ENCODE measurements at regions not wholly inside any gene's neighbourhood (a gene's known extent, or its start where the extent isn't known, plus 50 kb on each side); places are given as distances from the start of the nearest gene placed in this dataset.
"Not testable (repeated sequence)": the region's sequence is repeated elsewhere in the genome, so short reads cannot be mapped to it uniquely, and the experiment has no call there.

- H3K4me3 Mint-ChIP-seq: no peak overlapping the region
- H3K9me3 Mint-ChIP-seq: peaks cover 17% of the 10 kb centered on the region
- no peaks in the 10 kb centered on the region for H3K27me3 Mint-ChIP-seq (ENCODE audit: low read depth)
Measured at GRCh38 chr13:93038187-93038586, 188.4 kb upstream of the GPC6 start.

DNA sequence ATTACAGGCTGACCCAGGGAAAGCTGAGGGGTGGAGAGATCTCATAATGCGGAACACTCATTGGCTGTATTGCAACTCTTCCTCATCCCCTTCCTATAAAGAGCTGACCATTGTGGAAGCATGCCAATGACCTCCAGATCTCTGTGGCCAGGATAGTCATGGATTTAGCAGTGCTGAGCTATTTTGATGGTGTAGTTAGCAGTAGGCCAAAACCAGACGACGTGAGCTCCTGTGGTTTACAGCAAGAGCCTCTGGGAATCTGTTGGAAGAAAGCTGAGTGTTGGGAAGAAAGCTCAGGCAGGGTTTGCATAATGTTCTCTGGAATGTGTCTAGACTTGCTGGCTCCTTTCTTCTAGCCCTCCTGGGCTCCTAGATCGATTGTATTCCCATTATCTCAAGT lies 187.5 kb upstream of the GPC6 start:
- DNase-seq (ENCODE audit: low spot score in 2 of 2, unreplicated experiment in 2 of 2): no peak
- TF ChIP-seq, protein P1, sequence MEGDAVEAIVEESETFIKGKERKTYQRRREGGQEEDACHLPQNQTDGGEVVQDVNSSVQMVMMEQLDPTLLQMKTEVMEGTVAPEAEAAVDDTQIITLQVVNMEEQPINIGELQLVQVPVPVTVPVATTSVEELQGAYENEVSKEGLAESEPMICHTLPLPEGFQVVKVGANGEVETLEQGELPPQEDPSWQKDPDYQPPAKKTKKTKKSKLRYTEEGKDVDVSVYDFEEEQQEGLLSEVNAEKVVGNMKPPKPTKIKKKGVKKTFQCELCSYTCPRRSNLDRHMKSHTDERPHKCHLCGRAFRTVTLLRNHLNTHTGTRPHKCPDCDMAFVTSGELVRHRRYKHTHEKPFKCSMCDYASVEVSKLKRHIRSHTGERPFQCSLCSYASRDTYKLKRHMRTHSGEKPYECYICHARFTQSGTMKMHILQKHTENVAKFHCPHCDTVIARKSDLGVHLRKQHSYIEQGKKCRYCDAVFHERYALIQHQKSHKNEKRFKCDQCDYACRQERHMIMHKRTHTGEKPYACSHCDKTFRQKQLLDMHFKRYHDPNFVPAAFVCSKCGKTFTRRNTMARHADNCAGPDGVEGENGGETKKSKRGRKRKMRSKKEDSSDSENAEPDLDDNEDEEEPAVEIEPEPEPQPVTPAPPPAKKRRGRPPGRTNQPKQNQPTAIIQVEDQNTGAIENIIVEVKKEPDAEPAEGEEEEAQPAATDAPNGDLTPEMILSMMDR (IDR thresholded peaks at IDR 0.05; ENCODE audit: unreplicated experiment): no peak
- Mint-ChIP-seq H3K4me1 (no peaks in the 10 kb centered on the region), H3K36me3 (no peaks in the 10 kb centered on the region), H3K27ac (no peak overlapping the region), H3K9me3 (peaks cover 23% of the 10 kb centered on the region), H3K4me3 (no peak overlapping the region), H3K27me3 (ENCODE audit: low read depth) (no peaks in the 10 kb centered on the region)

More at GRCh38 chr13:93038187-93038586, 188.4 kb upstream of the GPC6 start:
- Mint-ChIP-seq H3K36me3 (no peaks in the 10 kb centered on the region), H3K4me1 (no peaks in the 10 kb centered on the region), H3K27ac (no peak overlapping the region)
- DNase-seq (ENCODE audit: low spot score in 2 of 2, unreplicated experiment in 2 of 2): no peak
- TF ChIP-seq, protein P1 (IDR thresholded peaks at IDR 0.05; ENCODE audit: unreplicated experiment): no peak

- not testable (repeated sequence) for H3K27ac Mint-ChIP-seq; H3K4me3 Mint-ChIP-seq; DNase-seq (ENCODE audit: low spot score in 2 of 2, unreplicated experiment in 2 of 2); H3K27me3 Mint-ChIP-seq (ENCODE audit: low read depth); H3K4me1 Mint-ChIP-seq; H3K36me3 Mint-ChIP-seq
- H3K9me3 Mint-ChIP-seq: peaks cover 28% of the 10 kb centered on the region
Measured at GRCh38 chr13:93041566-93041965, 185.0 kb upstream of the GPC6 start.

DNA sequence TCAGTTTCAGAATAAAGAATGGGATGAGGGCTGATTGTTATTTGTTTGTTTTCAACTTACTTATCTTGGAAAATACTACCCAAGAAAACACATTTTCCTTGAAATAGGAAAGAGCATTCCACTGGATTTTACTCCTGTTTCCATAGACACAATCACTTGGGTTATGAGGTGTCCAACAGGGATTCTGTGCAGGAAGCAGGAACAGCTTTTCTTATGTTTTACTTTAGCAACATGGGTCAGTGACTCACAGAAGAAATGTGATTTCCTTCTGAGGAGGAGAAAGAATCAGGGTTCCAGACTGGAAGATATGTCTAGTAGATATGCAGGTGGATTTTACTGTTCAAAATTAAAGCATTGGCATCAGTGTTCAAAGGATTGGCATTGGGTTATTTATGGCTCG lies 180.8 kb upstream of the GPC6 start:
- TF ChIP-seq, protein P1 (IDR thresholded peaks at IDR 0.05; ENCODE audit: unreplicated experiment): no peak
- H3K27me3 Mint-ChIP-seq (ENCODE audit: low read depth): no peaks in the 10 kb centered on the region
- H3K36me3 Mint-ChIP-seq: peaks cover 5% of the 10 kb centered on the region
- no peak for DNase-seq (ENCODE audit: low spot score in 2 of 2, unreplicated experiment in 2 of 2)
- no peak overlapping the region for H3K27ac Mint-ChIP-seq
- H3K9me3 Mint-ChIP-seq: peaks cover 28% of the 10 kb centered on the region
- H3K4me3 Mint-ChIP-seq: no peak overlapping the region
- H3K4me1 Mint-ChIP-seq: no peaks in the 10 kb centered on the region

DNA sequence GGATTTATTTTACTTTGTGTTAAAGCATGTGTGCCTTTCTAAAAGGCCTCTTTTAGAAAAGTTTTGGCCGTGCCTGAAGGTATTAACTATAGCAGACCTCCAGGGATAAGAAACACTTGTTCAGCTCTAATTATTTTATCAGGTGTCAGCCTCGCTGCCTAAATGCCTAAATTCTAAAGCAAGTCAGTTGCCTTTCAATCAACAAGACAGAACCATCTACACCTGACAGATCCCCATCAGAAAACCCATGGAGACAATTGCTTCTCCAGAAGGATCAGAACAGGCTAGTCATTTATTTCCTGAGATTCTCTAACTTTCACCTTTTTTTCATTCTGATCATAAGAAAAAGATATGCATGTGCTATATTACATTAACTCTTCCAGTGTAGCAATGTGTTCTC lies 171.4 kb upstream of the GPC6 start:
- Mint-ChIP-seq H3K27me3 (ENCODE audit: low read depth) (no peaks in the 10 kb centered on the region), H3K27ac (no peak overlapping the region), H3K4me1 (peaks cover 2% of the 10 kb centered on the region), H3K4me3 (no peak overlapping the region), H3K9me3 (peaks cover 13% of the 10 kb centered on the region), H3K36me3 (no peaks in the 10 kb centered on the region)
- no peak for DNase-seq (ENCODE audit: low spot score in 2 of 2, unreplicated experiment in 2 of 2)
- TF ChIP-seq, protein P1 (IDR thresholded peaks at IDR 0.05; ENCODE audit: unreplicated experiment): no peak

DNA sequence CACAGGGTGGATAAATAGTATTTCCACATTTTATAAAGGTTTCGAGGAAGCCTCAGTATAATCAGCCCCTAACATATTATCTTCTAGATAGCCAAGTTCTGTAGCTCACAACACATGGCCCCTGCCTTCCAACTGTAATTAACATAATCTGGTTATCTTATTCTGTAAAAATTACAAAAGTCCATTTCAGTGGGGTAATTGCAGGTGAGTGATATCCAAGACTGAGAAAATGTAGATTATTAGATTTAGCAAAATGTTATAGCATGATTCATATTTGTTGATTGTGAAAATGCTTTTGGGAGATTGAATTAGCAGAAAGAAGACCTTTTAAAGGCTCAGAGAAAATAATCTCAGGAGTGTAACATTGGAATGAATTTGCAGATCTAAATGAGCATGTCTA lies 168.3 kb upstream of the GPC6 start:
- Mint-ChIP-seq H3K4me1 (peaks cover 9% of the 10 kb centered on the region), H3K27me3 (ENCODE audit: low read depth) (no peaks in the 10 kb centered on the region), H3K36me3 (no peaks in the 10 kb centered on the region), H3K27ac (no peak overlapping the region), H3K9me3 (peaks cover 4% of the 10 kb centered on the region), H3K4me3 (no peak overlapping the region)
- DNase-seq (ENCODE audit: low spot score in 2 of 2, unreplicated experiment in 2 of 2): no peak
- TF ChIP-seq, protein P1 (IDR thresholded peaks at IDR 0.05; ENCODE audit: unreplicated experiment): no peak

Measured in mesothelial cell of epicardium (in vitro differentiated cells).